ENCODE measurements at regions not wholly inside any gene's neighbourhood (a gene's known extent, or its start where the extent isn't known, plus 50 kb on each side); places are given as distances from the start of the nearest gene placed in this dataset.
A peak's percentile ranks its signal among the peaks of the same experiment; 100 is the strongest.
"Not testable (repeated sequence)": the region's sequence is repeated elsewhere in the genome, so short reads cannot be mapped to it uniquely, and the experiment has no call there.

- peak; percentile 68 to 75 for DNase-seq (ENCODE audit: low read depth in 2 of 2)
Measured at GRCh38 chr14:52124791-52125684, 56.2 kb upstream of the NID2 start.

DNA sequence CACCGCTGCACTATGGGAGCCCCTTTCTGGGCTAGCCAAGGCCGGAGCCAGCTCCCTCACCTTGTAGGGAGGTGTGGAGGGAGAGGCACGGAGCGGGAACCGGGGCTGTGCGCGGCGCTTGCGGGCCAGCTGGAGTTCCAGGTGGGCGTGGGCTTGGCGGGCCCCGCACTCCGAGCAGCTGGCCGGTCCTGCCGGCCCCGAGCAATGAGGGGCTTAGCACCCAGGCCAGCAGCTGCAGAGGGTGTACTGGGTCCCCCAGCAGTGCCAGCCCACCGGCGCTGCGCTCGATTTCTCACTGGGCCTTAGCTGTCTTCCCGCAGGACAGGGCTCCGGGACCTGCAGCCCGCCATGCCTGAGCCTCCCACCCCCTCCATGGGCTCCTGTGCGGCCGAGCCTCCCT is 53.3 kb upstream of the NID2 start:
- DNase-seq (ENCODE audit: low read depth in 2 of 2), result not testable (repeated sequence)

DNA sequence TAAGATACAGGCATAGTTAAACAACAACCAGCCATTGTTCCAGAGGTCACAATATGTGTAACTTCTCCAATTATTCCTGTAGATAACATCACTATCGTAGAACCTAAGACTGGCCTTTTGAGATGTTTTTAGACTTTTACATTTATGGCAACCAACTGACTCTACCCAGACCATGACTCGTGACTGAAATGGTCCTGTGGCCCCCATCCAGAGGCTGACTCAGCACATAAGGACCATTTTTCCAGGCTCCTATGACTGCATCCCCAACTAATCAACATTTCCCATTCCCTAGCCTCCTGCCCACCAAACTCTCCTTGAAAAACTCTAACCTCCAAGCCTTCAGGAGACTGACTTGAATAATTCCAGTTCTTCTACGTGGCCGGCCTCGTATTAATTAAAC is 52.6 kb upstream of the NID2 start:
- DNase-seq (ENCODE audit: low read depth in 2 of 2), result no peak

GRCh38 chr14:52119030-52119429 is 50.2 kb upstream of the NID2 start:
- no peak for DNase-seq (ENCODE audit: low read depth in 2 of 2)

All from lung microvascular endothelial cell (primary cell).